Smooth muscle cell (in vitro differentiated cells): ENCODE measurements at regions not wholly inside any gene's neighbourhood (a gene's known extent, or its start where the extent isn't known, plus 50 kb on each side); places are given as distances from the start of the nearest gene placed in this dataset.

Experiments
- DNase-seq: peaks from one replicate; lab custom pipeline; 2025; ENCODE audit not compliant: unreplicated experiment; lab: John Stamatoyannopoulos, UW
- H2AFZ ChIP-seq: fragments of 200-600 bp; sonication (generic); 2 replicates; pipeline ENCODE4 v1.6.0; 2016; ENCODE audit warnings: antibody characterized with exemption, low read depth, mild to moderate bottlenecking
- H3F3A ChIP-seq: fragments of 200-600 bp; sonication (generic); 2 replicates; pipeline ENCODE4 v1.6.0; 2017; ENCODE audit warnings: antibody characterized with exemption, low read depth
- H3K27ac ChIP-seq: fragments of 200-600 bp; sonication (generic); 2 replicates; pipeline ENCODE4 v1.5.1; 2016; ENCODE audit warnings: low read depth, mild to moderate bottlenecking
- H3K27me3 ChIP-seq: fragments of 200-600 bp; sonication (generic); 2 replicates; pipeline ENCODE4 v1.6.1; 2016; ENCODE audit warnings: low read depth, mild to moderate bottlenecking
- H3K36me3 ChIP-seq: fragments of 200-600 bp; sonication (generic); 2 replicates; pipeline ENCODE4 v1.5.1; 2016; ENCODE audit warnings: low read depth
- H3K4me1 ChIP-seq: fragments of 200-600 bp; sonication (generic); 2 replicates; pipeline ENCODE4 v1.5.1; 2016; ENCODE audit warnings: low read depth
- H3K4me2 ChIP-seq: fragments of 200-600 bp; sonication (generic); 2 replicates; pipeline ENCODE4 v1.6.0; 2016; ENCODE audit warnings: mild to moderate bottlenecking
- H3K4me3 ChIP-seq: fragments of 200-600 bp; sonication (generic); 2 replicates; pipeline ENCODE4 v1.5.1; 2016; ENCODE audit warnings: mild to moderate bottlenecking
- H3K79me2 ChIP-seq: fragments of 200-600 bp; sonication (generic); 2 replicates; pipeline ENCODE4 v1.6.0; 2016; ENCODE audit warnings: low read depth, mild to moderate bottlenecking
- H3K9ac ChIP-seq: fragments of 200-600 bp; sonication (generic); 2 replicates; pipeline ENCODE4 v1.6.0; 2016; ENCODE audit warnings: low read depth
- H3K9me3 ChIP-seq: fragments of 200-600 bp; sonication (generic); replicated peaks from 2 replicates; pipeline ENCODE4 v1.5.1; 2016; ENCODE audit warnings: low read depth
- H4K20me1 ChIP-seq: fragments of 200-600 bp; sonication (generic); 2 replicates; pipeline ENCODE4 v1.6.0; 2016; ENCODE audit warnings: low read depth
- CTCF ChIP-seq: fragments of 200-600 bp; sonication (generic); IDR thresholded peaks from 2 replicates; pipeline ENCODE4 v1.5.1; 2017; ENCODE audit warnings: borderline replicate concordance, mild to moderate bottlenecking, antibody characterized with exemption; ENCODE audit not compliant: insufficient read depth, poor library complexity, severe bottlenecking
- WGBS: methylation state at CpG from one replicate; pipeline ENCODE4 v1.1.7; 2016; ENCODE audit warnings: low lambda C conversion rate; 5-methylcytosine and 5-hydroxymethylcytosine counted together

GRCh38 chr5:97554977-97555643 is 372.1 kb upstream of the RIOK2 start:
- 83% methylated on average over 4 of the region's 4 CpGs for WGBS
- Histone ChIP-seq H3K4me3 (no peak overlapping the region), H3K9ac (no peak overlapping the region), H3F3A (no peaks in the 10 kb centered on the region), H3K4me2 (no peak overlapping the region), H3K79me2 (no peaks in the 10 kb centered on the region), H3K27me3 (no peaks in the 10 kb centered on the region), H4K20me1 (no peaks in the 10 kb centered on the region), H3K27ac (no peak overlapping the region), H3K9me3 (no peaks in the 10 kb centered on the region), H3K36me3 (no peaks in the 10 kb centered on the region), H3K4me1 (no peaks in the 10 kb centered on the region), H2AFZ (no peak overlapping the region)
- no peak for TF ChIP-seq CTCF
- no peak for DNase-seq

GRCh38 chr5:97555644-97555981 is 372.6 kb upstream of the RIOK2 start:
- Histone ChIP-seq H2AFZ (no peak overlapping the region), H3K4me2 (no peak overlapping the region), H3K79me2 (no peaks in the 10 kb centered on the region), H4K20me1 (no peaks in the 10 kb centered on the region), H3K4me3 (no peak overlapping the region), H3K9ac (no peak overlapping the region), H3K27ac (no peak overlapping the region), H3F3A (no peaks in the 10 kb centered on the region), H3K27me3 (no peaks in the 10 kb centered on the region), H3K4me1 (no peaks in the 10 kb centered on the region), H3K9me3 (no peaks in the 10 kb centered on the region), H3K36me3 (no peaks in the 10 kb centered on the region)
- 90% methylated on average over 1 of the region's 1 CpG for WGBS
- DNase-seq = no peak
- no peak for TF ChIP-seq CTCF

- Histone ChIP-seq H3K36me3 (no peaks in the 10 kb centered on the region), H2AFZ (no peak overlapping the region), H3F3A (no peaks in the 10 kb centered on the region), H3K4me2 (no peak overlapping the region), H3K27me3 (no peaks in the 10 kb centered on the region), H3K4me1 (no peaks in the 10 kb centered on the region), H3K4me3 (no peak overlapping the region), H3K9me3 (no peaks in the 10 kb centered on the region), H4K20me1 (no peaks in the 10 kb centered on the region), H3K9ac (no peak overlapping the region), H3K27ac (no peak overlapping the region), H3K79me2 (no peaks in the 10 kb centered on the region)
- WGBS = 83% methylated on average over 3 of the region's 3 CpGs
- no peak for TF ChIP-seq CTCF
- no peak for DNase-seq
These were observed 377.0 kb upstream of the RIOK2 start for GRCh38 chr5:97559827-97560598.
